ENCODE measurements at regions not wholly inside any gene's neighbourhood (a gene's known extent, or its start where the extent isn't known, plus 50 kb on each side); places are given as distances from the start of the nearest gene placed in this dataset.

- TF ChIP-seq CTCF (IDR thresholded peaks at IDR 0.05; ENCODE audit: insufficient read depth, low read depth, low read length): no peak
- POLR2A ChIA-PET: no interaction called here
- CTCF ChIA-PET: no interaction called here
- no peaks in the 10 kb centered on the region for H3K36me3 ChIP-seq (ENCODE audit: control insufficient read depth, insufficient read depth, low read length)
- DNase-seq (ENCODE audit: low read depth): no peak
- no peaks in the 10 kb centered on the region for H3K27me3 ChIP-seq (ENCODE audit: control insufficient read depth, insufficient read depth, low read length)
- H3K4me3 ChIP-seq (ENCODE audit: low read depth, low read length): no peak overlapping the region
These were observed 98.4 kb upstream of the B3GAT1 start for GRCh38 chr11:134510233-134511040.

GRCh38 chr11:134509381-134510232 lies 97.6 kb upstream of the B3GAT1 start:
- ChIA-PET CTCF (no interaction called here), POLR2A (no interaction called here)
- Histone ChIP-seq H3K4me3 (ENCODE audit: low read depth, low read length) (no peak overlapping the region), H3K36me3 (ENCODE audit: control insufficient read depth, insufficient read depth, low read length) (no peaks in the 10 kb centered on the region), H3K27me3 (ENCODE audit: control insufficient read depth, insufficient read depth, low read length) (no peaks in the 10 kb centered on the region)
- DNase-seq (ENCODE audit: low read depth): no peak
- TF ChIP-seq CTCF (IDR thresholded peaks at IDR 0.05; ENCODE audit: insufficient read depth, low read depth, low read length): no peak

GRCh38 chr11:134508219-134508990 lies 96.4 kb upstream of the B3GAT1 start:
- DNase-seq (ENCODE audit: low read depth): no peak
- no peak for TF ChIP-seq CTCF (IDR thresholded peaks at IDR 0.05; ENCODE audit: insufficient read depth, low read depth, low read length)
- Histone ChIP-seq H3K4me3 (ENCODE audit: low read depth, low read length) (no peak overlapping the region), H3K27me3 (ENCODE audit: control insufficient read depth, insufficient read depth, low read length) (no peaks in the 10 kb centered on the region), H3K36me3 (ENCODE audit: control insufficient read depth, insufficient read depth, low read length) (no peaks in the 10 kb centered on the region)
- ChIA-PET CTCF (no interaction called here), POLR2A (no interaction called here)

GRCh38 chr11:134506046-134506445 lies 94.0 kb upstream of the B3GAT1 start:
- H3K36me3 ChIP-seq (ENCODE audit: control insufficient read depth, insufficient read depth, low read length): no peaks in the 10 kb centered on the region
- ChIA-PET POLR2A (no interaction called here), CTCF (no interaction called here)
- TF ChIP-seq CTCF (IDR thresholded peaks at IDR 0.05; ENCODE audit: insufficient read depth, low read depth, low read length): no peak
- no peak overlapping the region for H3K4me3 ChIP-seq (ENCODE audit: low read depth, low read length)
- DNase-seq (ENCODE audit: low read depth): no peak
- no peaks in the 10 kb centered on the region for H3K27me3 ChIP-seq (ENCODE audit: control insufficient read depth, insufficient read depth, low read length)

GRCh38 chr11:134505125-134505524 lies 93.1 kb upstream of the B3GAT1 start:
- no peaks in the 10 kb centered on the region for H3K27me3 ChIP-seq (ENCODE audit: control insufficient read depth, insufficient read depth, low read length)
- H3K4me3 ChIP-seq (ENCODE audit: low read depth, low read length): no peak overlapping the region
- H3K36me3 ChIP-seq (ENCODE audit: control insufficient read depth, insufficient read depth, low read length): no peaks in the 10 kb centered on the region
- no peak for DNase-seq (ENCODE audit: low read depth)
- CTCF ChIA-PET: no interaction called here
- TF ChIP-seq CTCF (IDR thresholded peaks at IDR 0.05; ENCODE audit: insufficient read depth, low read depth, low read length): no peak
- POLR2A ChIA-PET: no interaction called here

Data from BJ (cell line).